GM18505 (cell line): ENCODE measurements at regions not wholly inside any gene's neighbourhood (a gene's known extent, or its start where the extent isn't known, plus 50 kb on each side); places are given as distances from the start of the nearest gene placed in this dataset.
"Not testable (repeated sequence)": the region's sequence is repeated elsewhere in the genome, so short reads cannot be mapped to it uniquely, and the experiment has no call there.

Source experiments
- ATAC-seq: cut with Tn5 transposase; IDR thresholded peaks from one replicate; pipeline ENCODE4 v1.9.1; 2021; ENCODE audit not compliant: unreplicated experiment
- POLR2A ChIP-seq: IDR thresholded peaks from 4 replicates; pipeline ENCODE4 v1.6.1; 2011; ENCODE audit warnings: borderline replicate concordance; ENCODE audit not compliant: insufficient read depth, insufficient read length; ENCODE audit errors: extremely low read depth

- no peak for ATAC-seq
- TF ChIP-seq POLR2A: no peak
Measured at GRCh38 chr4:162920649-162921048, 246.0 kb downstream of the NAF1 start.

- TF ChIP-seq POLR2A: no peak
- no peak for ATAC-seq
Measured at GRCh38 chr4:162912482-162912881, 254.2 kb downstream of the NAF1 start.

- ATAC-seq: no peak
- TF ChIP-seq POLR2A: no peak
Measured at GRCh38 chr4:162911349-162911748, 255.3 kb downstream of the NAF1 start.

GRCh38 chr4:162909952-162910351 lies 256.7 kb downstream of the NAF1 start:
- TF ChIP-seq POLR2A: no peak
- no peak for ATAC-seq

GRCh38 chr4:162894387-162894786 lies 272.3 kb downstream of the NAF1 start:
- no peak for ATAC-seq

GRCh38 chr4:162891788-162892707 lies 274.6 kb downstream of the NAF1 start:
- peak; percentile 99 for ATAC-seq
- TF ChIP-seq POLR2A: no peak

More at GRCh38 chr4:162894387-162894786, 272.3 kb downstream of the NAF1 start:
- no peak for TF ChIP-seq POLR2A

GRCh38 chr4:162878096-162878495 lies 288.6 kb downstream of the NAF1 start:
- TF ChIP-seq POLR2A: no peak
- no peak for ATAC-seq

- ATAC-seq: no peak
- no peak for TF ChIP-seq POLR2A
Measured at GRCh38 chr4:162874748-162875147, 291.9 kb downstream of the NAF1 start.

GRCh38 chr4:162871990-162872389 lies 294.7 kb downstream of the NAF1 start:
- ATAC-seq: no peak
- TF ChIP-seq POLR2A: no peak

GRCh38 chr4:162869157-162869556 lies 297.5 kb downstream of the NAF1 start:
- TF ChIP-seq POLR2A: no peak

GRCh38 chr4:162866565-162866964 lies 300.1 kb downstream of the NAF1 start:
- ATAC-seq: no peak
- TF ChIP-seq POLR2A: no peak

More at GRCh38 chr4:162869157-162869556, 297.5 kb downstream of the NAF1 start:
- no peak for ATAC-seq

- TF ChIP-seq POLR2A: no peak
- no peak for ATAC-seq
Measured at GRCh38 chr4:162865102-162865501, 301.6 kb downstream of the NAF1 start.

- TF ChIP-seq POLR2A: no peak
- ATAC-seq: no peak
Measured at GRCh38 chr4:162853788-162854187, 312.9 kb downstream of the NAF1 start.

- no peak for TF ChIP-seq POLR2A
- no peak for ATAC-seq
Measured at GRCh38 chr4:162852642-162853041, 314.0 kb downstream of the NAF1 start.

- not testable (repeated sequence) for ATAC-seq
Measured at GRCh38 chr4:162851241-162851758, 315.4 kb downstream of the NAF1 start.
